ENCODE measurements at regions not wholly inside any gene's neighbourhood (a gene's known extent, or its start where the extent isn't known, plus 50 kb on each side); places are given as distances from the start of the nearest gene placed in this dataset.

GRCh38 chr22:34319346-34319745, 399.1 kb upstream of the LARGE1 start:
- no peak overlapping the region for H3K4me3 ChIP-seq (ENCODE audit: low read depth, low read length)
- no peak for TF ChIP-seq CTCF (IDR thresholded peaks at IDR 0.05; ENCODE audit: borderline replicate concordance, insufficient read depth, low read depth, low read length)

GRCh38 chr22:34324763-34325162, 404.5 kb upstream of the LARGE1 start:
- H3K4me3 ChIP-seq (ENCODE audit: low read depth, low read length): no peak overlapping the region
- no peak for TF ChIP-seq CTCF (IDR thresholded peaks at IDR 0.05; ENCODE audit: borderline replicate concordance, insufficient read depth, low read depth, low read length)

- no peak overlapping the region for H3K4me3 ChIP-seq (ENCODE audit: low read depth, low read length)
- no peak for TF ChIP-seq CTCF (IDR thresholded peaks at IDR 0.05; ENCODE audit: borderline replicate concordance, insufficient read depth, low read depth, low read length)
Observed at GRCh38 chr22:34326901-34327300, 406.6 kb upstream of the LARGE1 start.

DNA sequence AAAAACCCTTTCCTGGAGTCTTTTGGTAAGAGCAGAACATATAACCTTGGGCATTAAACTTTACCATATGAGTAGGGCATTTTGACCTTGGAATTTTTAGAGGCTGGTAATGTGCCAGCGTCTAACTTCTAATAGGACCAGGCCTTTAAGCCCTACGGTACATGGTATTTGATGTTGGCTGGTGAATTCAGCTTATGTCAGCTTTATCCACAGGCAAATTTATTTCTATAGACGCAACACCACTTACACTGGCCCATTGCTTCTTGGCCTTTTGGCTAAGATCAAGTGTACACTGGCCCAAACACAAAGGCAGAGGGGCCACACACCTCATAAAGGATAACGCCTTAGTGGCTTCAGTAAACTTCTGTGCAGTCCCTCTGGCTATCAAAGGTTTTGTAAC, 410.2 kb upstream of the LARGE1 start:
- TF ChIP-seq CTCF (IDR thresholded peaks at IDR 0.05; ENCODE audit: borderline replicate concordance, insufficient read depth, low read depth, low read length): no peak
- H3K4me3 ChIP-seq (ENCODE audit: low read depth, low read length): no peak overlapping the region

- no peak for TF ChIP-seq CTCF (IDR thresholded peaks at IDR 0.05; ENCODE audit: borderline replicate concordance, insufficient read depth, low read depth, low read length)
- H3K4me3 ChIP-seq (ENCODE audit: low read depth, low read length): no peak overlapping the region
Observed at GRCh38 chr22:34333285-34333684, 413.0 kb upstream of the LARGE1 start.

- no peak overlapping the region for H3K4me3 ChIP-seq (ENCODE audit: low read depth, low read length)
- no peak for TF ChIP-seq CTCF (IDR thresholded peaks at IDR 0.05; ENCODE audit: borderline replicate concordance, insufficient read depth, low read depth, low read length)
Observed at GRCh38 chr22:34334893-34335292, 414.6 kb upstream of the LARGE1 start.

GRCh38 chr22:34344702-34345101, 424.4 kb upstream of the LARGE1 start:
- H3K4me3 ChIP-seq (ENCODE audit: low read depth, low read length): no peak overlapping the region
- TF ChIP-seq CTCF (IDR thresholded peaks at IDR 0.05; ENCODE audit: borderline replicate concordance, insufficient read depth, low read depth, low read length): no peak

Measured in GM12875 (cell line).